ENCODE measurements at regions not wholly inside any gene's neighbourhood (a gene's known extent, or its start where the extent isn't known, plus 50 kb on each side); places are given as distances from the start of the nearest gene placed in this dataset.
A peak's percentile ranks its signal among the peaks of the same experiment; 100 is the strongest.

- no peak for ATAC-seq
- CTCF ChIA-PET, result interaction anchor here (1.6 kb wide), 1 partner anchor 16 kb away, joined by 3 read pairs; no protein-coding TSS in a partner anchor
- intact Hi-C loops (cut with micrococcal nuclease), result no loop called here
- peak overlapping the region; percentile 22 for H3K27ac Mint-ChIP-seq
- no peaks in the 10 kb centered on the region for H3K36me3 Mint-ChIP-seq (ENCODE audit: low read depth)
- POLR2A ChIA-PET, result interaction anchor here (1.1 to 1.3 kb wide), 2 partner anchors 16 to 37 kb away, joined by 3 to 4 read pairs; no protein-coding TSS in a partner anchor
- no peaks in the 10 kb centered on the region for H3K27me3 Mint-ChIP-seq
- no peaks in the 10 kb centered on the region for H3K9me3 Mint-ChIP-seq
- no peak for DNase-seq
- no peak overlapping the region for H3K4me3 Mint-ChIP-seq
- peaks cover 48% of the 10 kb centered on the region for H3K4me1 Mint-ChIP-seq (ENCODE audit: low read depth)
- TF ChIP-seq CTCF (IDR thresholded peaks at IDR 0.05), result no peak
These were observed 79.4 kb downstream of the TOMM20 start for GRCh38 chr1:235049217-235049616.

GRCh38 chr1:235047331-235047871 is 81.2 kb downstream of the TOMM20 start:
- H3K36me3 Mint-ChIP-seq (ENCODE audit: low read depth), result no peaks in the 10 kb centered on the region

GRCh38 chr1:235045921-235046601 is 82.6 kb downstream of the TOMM20 start:
- ATAC-seq (no peak), DNase-seq (no peak)
- H3K4me3 Mint-ChIP-seq, result no peak overlapping the region
- ChIA-PET CTCF (interaction anchor here (0.8 kb wide), 1 partner anchor 38 kb away, joined by 3 read pairs; no protein-coding TSS in a partner anchor), POLR2A (interaction anchor here (0.8 kb wide), 1 partner anchor 26 kb away, joined by 3 read pairs; no protein-coding TSS in a partner anchor)
- TF ChIP-seq CTCF (IDR thresholded peaks at IDR 0.05), result no peak
- intact Hi-C loops (cut with micrococcal nuclease), result no loop called here
- peaks cover 44% of the 10 kb centered on the region for H3K4me1 Mint-ChIP-seq (ENCODE audit: low read depth)
- H3K27ac Mint-ChIP-seq, result peak overlapping the region; percentile 30
- no peaks in the 10 kb centered on the region for H3K36me3 Mint-ChIP-seq (ENCODE audit: low read depth)
- no peaks in the 10 kb centered on the region for H3K27me3 Mint-ChIP-seq
- no peaks in the 10 kb centered on the region for H3K9me3 Mint-ChIP-seq

More at GRCh38 chr1:235047331-235047871, 81.2 kb downstream of the TOMM20 start:
- ChIA-PET POLR2A (interaction anchor here (0.7 to 1.3 kb wide), 2 partner anchors 8 to 24 kb away, joined by 3 to 5 read pairs; no protein-coding TSS in a partner anchor), CTCF (interaction anchor here (1.1 kb wide), 1 partner anchor 46 kb away, joined by 3 read pairs; no protein-coding TSS in a partner anchor)
- no peak for TF ChIP-seq CTCF (IDR thresholded peaks at IDR 0.05)
- H3K4me1 Mint-ChIP-seq (ENCODE audit: low read depth), result peaks cover 47% of the 10 kb centered on the region
- DNase-seq, result no peak
- intact Hi-C loops (cut with micrococcal nuclease), result no loop called here
- no peaks in the 10 kb centered on the region for H3K27me3 Mint-ChIP-seq
- peak overlapping the region; percentile 88 for H3K27ac Mint-ChIP-seq
- H3K9me3 Mint-ChIP-seq, result no peaks in the 10 kb centered on the region
- ATAC-seq, result no peak
- H3K4me3 Mint-ChIP-seq, result no peak overlapping the region

GRCh38 chr1:235045034-235045690 is 83.5 kb downstream of the TOMM20 start:
- Mint-ChIP-seq H3K4me3 (no peak overlapping the region), H3K4me1 (ENCODE audit: low read depth) (peaks cover 44% of the 10 kb centered on the region), H3K9me3 (no peaks in the 10 kb centered on the region), H3K27me3 (no peaks in the 10 kb centered on the region), H3K27ac (peak overlapping the region; percentile 30), H3K36me3 (ENCODE audit: low read depth) (no peaks in the 10 kb centered on the region)
- ATAC-seq (no peak), DNase-seq (no peak)
- intact Hi-C loops (cut with micrococcal nuclease), result no loop called here
- TF ChIP-seq CTCF (IDR thresholded peaks at IDR 0.05), result no peak
- POLR2A ChIA-PET, result interaction anchor here (0.8 kb wide), 1 partner anchor 27 kb away, joined by 3 read pairs; no protein-coding TSS in a partner anchor
- CTCF ChIA-PET, result interaction anchor here (0.8 kb wide), 1 partner anchor 39 kb away, joined by 3 read pairs; no protein-coding TSS in a partner anchor

Measured in activated CD8-positive, alpha-beta T cell treated with anti-CD3 and anti-CD28 coated beads for 36 hours (primary cell).